Activated CD8-positive, alpha-beta memory T cell treated with anti-CD3 and anti-CD28 coated beads for 48 hours (primary cell): ENCODE measurements at regions not wholly inside any gene's neighbourhood (a gene's known extent, or its start where the extent isn't known, plus 50 kb on each side); places are given as distances from the start of the nearest gene placed in this dataset.

Experiments used
- DNase-seq, 3 experiments: peaks; one replicate each; pipeline ENCODE4 v3.0.0-alpha.2; 2020; ENCODE audit warnings: low read depth in 2 of 3, low spot score in 2 of 3

GRCh38 chr2:129642526-129643043 lies 336.9 kb upstream of the RAB6C start:
- no peak for DNase-seq

DNA sequence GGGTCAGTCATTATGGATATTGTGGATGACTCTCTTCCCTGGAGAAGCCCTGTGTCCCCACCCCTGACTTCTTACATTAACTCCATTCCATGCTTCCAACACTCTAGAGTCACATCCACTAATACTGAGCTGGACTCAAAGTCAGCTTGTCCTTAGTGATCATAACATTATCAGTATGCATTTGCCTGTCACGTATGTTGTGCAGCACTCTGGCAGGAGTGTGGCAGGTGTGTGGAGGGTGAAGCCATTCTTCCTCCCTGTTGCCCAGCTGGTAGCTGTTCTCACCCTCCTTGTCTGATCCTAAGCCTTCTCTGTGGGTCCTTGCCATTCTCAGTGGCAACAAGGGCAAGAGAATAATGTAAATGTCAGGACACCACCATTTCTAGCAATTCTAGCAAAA lies 334.1 kb upstream of the RAB6C start:
- DNase-seq, result no peak

GRCh38 chr2:129646107-129646506 lies 333.4 kb upstream of the RAB6C start:
- no peak for DNase-seq

DNA sequence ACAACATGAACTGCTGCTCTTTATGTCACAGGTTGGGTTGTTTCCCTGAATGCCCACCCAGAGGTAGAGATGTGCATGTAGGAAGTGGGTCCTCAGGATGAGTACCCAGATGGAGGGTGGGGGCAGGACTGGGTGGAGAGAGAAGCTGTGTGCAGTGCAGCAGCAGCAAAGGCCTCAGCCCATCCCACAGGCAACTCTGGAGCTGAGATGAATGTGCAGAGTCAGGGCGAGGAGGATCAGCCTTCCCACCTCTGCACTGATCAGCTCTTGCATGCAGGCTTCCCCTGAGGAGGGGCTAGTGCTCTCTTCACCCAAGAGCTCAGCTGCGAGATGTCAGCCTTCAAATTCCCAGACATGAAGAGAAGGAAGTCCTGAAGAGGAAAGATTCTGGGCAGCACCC lies 326.2 kb upstream of the RAB6C start:
- no peak for DNase-seq

- no peak for DNase-seq
These were observed 325.1 kb upstream of the RAB6C start for GRCh38 chr2:129654331-129654730.

DNA sequence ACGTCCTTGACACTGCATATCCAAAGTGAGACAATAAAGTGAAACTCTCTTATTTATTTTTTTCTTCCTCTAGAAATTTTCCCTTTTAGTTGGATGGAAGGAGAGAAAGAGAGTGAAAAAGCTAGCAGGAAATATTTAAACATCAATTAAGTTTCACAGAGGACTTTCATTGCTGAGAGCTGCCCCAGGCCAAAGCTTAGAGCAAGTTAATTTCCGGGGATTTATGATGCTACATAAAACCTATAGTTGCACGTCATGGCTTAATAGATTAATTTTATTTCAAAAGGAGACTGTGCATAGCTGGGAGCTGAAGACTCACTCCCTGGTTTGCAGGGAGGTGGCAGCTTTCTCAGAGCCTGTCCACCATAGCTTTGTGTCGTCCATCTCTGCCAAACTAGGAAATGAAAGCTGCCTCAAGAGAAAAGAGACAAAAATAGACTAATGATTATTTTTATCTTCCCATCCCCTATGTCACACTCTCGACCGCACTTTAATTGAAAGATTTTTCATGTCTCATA lies 323.3 kb upstream of the RAB6C start:
- no peak for DNase-seq

- no peak for DNase-seq
These were observed 321.0 kb upstream of the RAB6C start for GRCh38 chr2:129658430-129658829.

DNA sequence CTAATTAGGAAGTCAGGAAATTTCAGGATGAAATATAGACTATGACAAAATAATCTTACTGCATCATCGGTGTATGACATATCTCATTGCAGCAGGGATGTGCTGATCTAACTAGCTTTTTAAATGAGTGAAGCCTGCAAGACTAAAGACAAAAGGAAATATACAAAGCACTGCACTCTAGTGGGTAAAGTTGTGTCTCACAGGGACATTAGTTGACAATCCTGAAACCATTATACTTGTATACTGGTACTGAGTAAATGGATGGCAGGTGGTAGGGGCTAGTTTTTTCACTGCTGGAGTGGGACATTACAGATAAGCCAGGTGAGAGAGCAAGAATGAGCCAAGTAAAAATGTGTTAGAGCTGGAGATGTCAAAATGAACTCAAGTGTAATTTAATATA lies 317.5 kb upstream of the RAB6C start:
- DNase-seq, result no peak

DNA sequence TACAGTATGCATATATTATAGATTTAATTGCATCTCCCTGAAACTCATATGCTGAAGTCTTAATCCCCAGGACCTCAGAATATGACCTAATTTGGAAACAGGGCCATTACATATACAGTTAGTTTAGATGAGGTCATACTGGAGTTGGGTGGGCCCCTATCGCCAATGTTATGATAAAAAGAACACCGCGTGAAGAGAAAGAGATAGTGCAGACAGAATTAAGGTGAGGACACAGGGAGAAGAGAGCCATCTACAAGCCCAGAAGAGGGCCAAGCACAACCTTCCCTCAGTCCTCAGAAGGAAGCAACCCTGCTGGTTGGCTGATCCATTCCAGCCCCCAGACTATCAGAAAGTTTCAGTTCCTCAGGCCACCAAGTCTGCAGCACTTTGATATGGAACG lies 311.9 kb upstream of the RAB6C start:
- no peak for DNase-seq

DNA sequence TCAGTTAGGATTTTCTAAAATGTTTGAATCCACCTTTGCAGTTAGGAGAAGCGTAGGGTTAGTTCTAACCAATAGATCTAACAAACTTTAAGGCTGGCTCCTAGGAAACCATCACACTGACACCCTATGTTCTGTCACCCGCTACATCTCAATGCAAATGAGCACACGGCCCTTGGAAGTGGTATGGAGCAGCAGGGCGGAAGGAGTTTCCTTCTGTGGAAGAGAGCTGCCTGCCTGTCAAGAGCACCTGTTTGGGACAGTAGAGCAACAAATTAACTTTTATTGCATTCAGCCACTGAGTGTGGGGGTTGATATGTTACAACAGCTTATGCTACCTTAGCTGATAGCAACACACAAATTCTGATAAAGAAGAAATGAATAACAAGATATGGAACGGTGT lies 306.9 kb upstream of the RAB6C start:
- DNase-seq, result no peak

DNA sequence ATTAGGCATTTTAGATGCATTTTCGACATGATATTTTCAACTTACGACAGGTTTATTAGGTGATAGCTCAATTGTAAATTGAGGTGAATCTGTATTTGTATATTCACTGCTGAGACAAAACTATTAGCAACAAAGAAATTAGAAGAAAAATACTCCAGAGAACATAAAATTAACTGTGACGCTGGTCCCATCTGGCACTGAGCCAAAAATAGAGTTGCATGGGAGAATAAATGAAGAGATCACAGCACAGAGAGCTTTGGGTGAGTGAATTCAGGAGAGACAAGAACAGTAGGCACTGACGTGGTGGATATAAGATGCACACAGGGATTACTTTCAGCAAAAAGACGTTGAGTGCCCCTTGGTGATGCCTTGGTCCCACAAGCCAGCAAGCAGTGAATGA lies 306.2 kb upstream of the RAB6C start:
- DNase-seq, result no peak

GRCh38 chr2:129673847-129674711 lies 305.4 kb upstream of the RAB6C start:
- DNase-seq, result no peak

GRCh38 chr2:129678751-129679150 lies 300.7 kb upstream of the RAB6C start:
- no peak for DNase-seq

DNA sequence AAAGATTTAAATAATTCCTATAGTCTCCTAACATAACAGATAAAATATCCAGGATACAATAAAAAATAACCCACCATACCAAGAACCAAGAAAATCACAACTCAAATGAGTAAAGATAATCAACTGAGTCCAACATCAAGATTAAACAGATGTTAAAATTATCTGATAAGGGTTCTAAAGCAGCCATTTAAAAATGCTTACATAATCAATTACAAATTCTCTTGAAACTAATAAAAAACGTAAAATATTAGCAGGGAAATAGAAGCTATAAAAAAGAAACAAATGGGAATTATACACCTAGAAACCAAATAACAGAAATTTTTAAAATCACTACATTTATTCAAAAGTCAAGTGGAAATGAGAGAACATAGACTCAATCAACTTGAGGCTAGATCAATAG lies 297.7 kb upstream of the RAB6C start:
- DNase-seq, result no peak

GRCh38 chr2:129689653-129690448 lies 289.6 kb upstream of the RAB6C start:
- DNase-seq, result no peak

DNA sequence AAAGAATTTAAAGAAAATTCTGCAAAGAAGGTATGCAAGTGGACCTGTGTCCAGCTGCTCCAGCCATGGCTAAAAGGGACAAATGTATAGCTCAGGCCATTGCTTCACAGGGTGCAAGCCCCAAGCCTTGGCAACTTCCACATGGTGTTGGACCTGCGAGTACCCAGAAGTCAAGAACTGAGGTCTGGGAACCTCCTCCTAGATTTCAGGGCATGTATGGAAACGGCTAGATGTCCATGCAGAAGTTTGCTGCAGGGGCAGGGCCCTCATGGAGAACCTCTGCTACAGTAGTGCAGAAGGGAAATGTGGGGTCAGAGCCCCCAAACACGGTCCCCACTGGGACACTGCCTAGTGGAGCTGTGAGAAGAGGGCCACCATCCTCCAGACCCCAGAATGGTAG lies 284.0 kb upstream of the RAB6C start:
- no peak for DNase-seq

- DNase-seq, result no peak
These were observed 280.9 kb upstream of the RAB6C start for GRCh38 chr2:129698593-129698992.

- no peak for DNase-seq
These were observed 279.5 kb upstream of the RAB6C start for GRCh38 chr2:129699781-129700573.

- DNase-seq, result no peak
These were observed 276.9 kb upstream of the RAB6C start for GRCh38 chr2:129702416-129703176.

DNA sequence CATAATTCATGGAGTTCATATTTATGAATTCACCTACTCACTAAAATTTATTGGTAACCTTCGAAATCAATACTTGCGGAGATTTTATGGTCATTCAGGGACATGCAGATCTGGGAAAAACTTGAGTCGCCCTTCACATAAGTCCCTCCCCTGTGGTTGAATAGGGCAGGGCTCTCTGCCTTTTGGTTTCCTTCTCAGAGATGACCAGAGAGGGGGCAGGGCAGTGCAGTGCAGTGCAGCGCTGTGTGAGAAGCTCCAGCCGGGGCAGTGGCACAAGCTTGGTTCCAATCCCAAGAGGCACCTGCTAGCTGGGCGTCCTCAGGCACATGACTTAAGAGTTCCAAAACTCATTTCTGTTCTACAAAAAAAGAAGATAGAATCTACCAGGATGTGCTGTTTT lies 274.4 kb upstream of the RAB6C start:
- DNase-seq, result no peak
